Suprapubic skin (tissue), 4 donors: ENCODE measurements at regions not wholly inside any gene's neighbourhood (a gene's known extent, or its start where the extent isn't known, plus 50 kb on each side); places are given as distances from the start of the nearest gene placed in this dataset.

Experiments used
- DNase-seq, 2 donors: peaks; one replicate each; pipeline ENCODE4 v3.0.0-alpha.2; 2019; ENCODE audit warnings: low spot score in 2 of 2
- H3K27ac ChIP-seq: fragments of 200-600 bp; sonication (generic); one replicate; pipeline ENCODE4 v1.5.1; 2019
- H3K27me3 ChIP-seq: fragments of 200-600 bp; sonication (generic); one replicate; pipeline ENCODE4 v1.5.1; 2019
- H3K36me3 ChIP-seq: fragments of 200-600 bp; sonication (generic); one replicate; pipeline ENCODE4 v1.5.1; 2019
- H3K4me1 ChIP-seq: fragments of 200-600 bp; sonication (generic); one replicate; pipeline ENCODE4 v1.5.1; 2019
- H3K4me3 ChIP-seq: fragments of 200-600 bp; sonication (generic); one replicate; pipeline ENCODE4 v1.5.1; 2019; ENCODE audit warnings: mild to moderate bottlenecking
- H3K9me3 ChIP-seq: fragments of 200-600 bp; sonication (generic); one replicate; pipeline ENCODE4 v1.5.1; 2019
- CTCF ChIP-seq, 2 donors: fragments of 200-600 bp in 1 of 2; fragments of 450-650 bp in 1 of 2; sonication (generic) in 1 of 2; IDR thresholded peaks; one replicate each; pipeline ENCODE4 v1.5.1; 2016 to 2019; ENCODE audit warnings: antibody characterized with exemption in 2 of 2, mild to moderate bottlenecking in 1 of 2, moderate library complexity in 1 of 2
- EP300 ChIP-seq: sonication (generic); formaldehyde crosslinking; IDR thresholded peaks from one replicate; pipeline ENCODE4 v1.6.1; 2017; ENCODE audit warnings: antibody characterized with exemption
- POLR2A ChIP-seq, 2 donors: fragments of 450-650 bp; IDR thresholded peaks; one replicate each; pipeline ENCODE4 v1.6.1; 2017; ENCODE audit warnings: antibody characterized with exemption in 2 of 2, mild to moderate bottlenecking in 2 of 2, moderate library complexity in 2 of 2
- POLR2AphosphoS5 ChIP-seq, 3 donors: sonication (generic); formaldehyde crosslinking; IDR thresholded peaks; one replicate each; pipeline ENCODE4 v1.6.1; 2017; ENCODE audit warnings: antibody characterized with exemption in 3 of 3
- WGBS: methylation state at CpG from one replicate; pipeline ENCODE4 v1.1.5; 2018; 5-methylcytosine and 5-hydroxymethylcytosine counted together

DNA sequence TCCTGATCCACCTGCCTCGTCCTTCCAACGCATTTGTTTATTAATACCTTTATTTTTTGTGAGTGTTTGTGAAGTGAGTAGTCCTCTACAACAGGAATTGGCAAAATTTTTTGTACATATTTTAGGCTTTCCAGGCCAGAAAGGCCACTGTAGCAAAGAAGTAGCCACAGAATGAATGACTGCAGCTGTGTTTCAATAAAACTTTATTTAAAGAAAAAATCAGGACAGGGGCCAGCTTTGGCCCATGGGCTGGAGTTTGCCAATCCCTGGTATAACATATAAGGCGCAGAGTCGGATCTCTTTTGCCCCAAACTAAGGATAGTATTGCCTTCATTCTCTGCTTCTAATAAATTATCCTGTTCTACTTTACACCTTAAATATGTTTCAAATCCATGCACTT, 198.0 kb upstream of the COX10 start:
- TF ChIP-seq CTCF (IDR thresholded peaks at IDR 0.05) (no peak), POLR2AphosphoS5 (IDR thresholded peaks at IDR 0.05) (no peak), POLR2A (IDR thresholded peaks at IDR 0.05) (no peak), EP300 (no peak)
- Histone ChIP-seq H3K9me3 (no peaks in the 10 kb centered on the region), H3K4me1 (no peaks in the 10 kb centered on the region), H3K27ac (no peak overlapping the region), H3K36me3 (no peaks in the 10 kb centered on the region), H3K27me3 (no peaks in the 10 kb centered on the region), H3K4me3 (no peak overlapping the region)
- WGBS: over 99% methylated on average over 4 of the region's 4 CpGs
- no peak for DNase-seq

DNA sequence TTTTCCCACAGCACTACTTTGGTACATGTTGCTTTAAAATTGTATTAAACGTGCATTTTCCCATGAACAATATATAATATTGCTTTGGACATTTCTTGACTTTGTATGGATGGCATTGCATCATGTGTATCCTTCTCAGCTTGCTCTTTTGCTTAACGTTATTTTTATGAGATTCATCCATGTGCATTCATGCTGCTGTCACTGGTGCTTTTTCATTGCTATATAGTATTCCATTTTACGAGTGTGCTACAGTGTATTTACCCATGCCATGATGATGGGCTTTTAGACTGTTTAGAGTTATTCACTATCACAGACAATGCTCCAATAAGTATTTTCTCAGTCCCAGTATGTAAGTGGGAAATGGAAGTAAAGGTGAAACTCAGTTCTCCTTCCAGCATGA, 195.2 kb upstream of the COX10 start:
- Histone ChIP-seq H3K4me1 (no peaks in the 10 kb centered on the region), H3K4me3 (no peak overlapping the region), H3K27ac (no peak overlapping the region), H3K27me3 (no peaks in the 10 kb centered on the region), H3K36me3 (no peaks in the 10 kb centered on the region), H3K9me3 (no peaks in the 10 kb centered on the region)
- TF ChIP-seq POLR2A (IDR thresholded peaks at IDR 0.05): no peak
- no peak for TF ChIP-seq EP300
- no peak for TF ChIP-seq CTCF (IDR thresholded peaks at IDR 0.05)
- TF ChIP-seq POLR2AphosphoS5 (IDR thresholded peaks at IDR 0.05): no peak
- 90% methylated on average over 3 of the region's 3 CpGs for WGBS
- no peak for DNase-seq

DNA sequence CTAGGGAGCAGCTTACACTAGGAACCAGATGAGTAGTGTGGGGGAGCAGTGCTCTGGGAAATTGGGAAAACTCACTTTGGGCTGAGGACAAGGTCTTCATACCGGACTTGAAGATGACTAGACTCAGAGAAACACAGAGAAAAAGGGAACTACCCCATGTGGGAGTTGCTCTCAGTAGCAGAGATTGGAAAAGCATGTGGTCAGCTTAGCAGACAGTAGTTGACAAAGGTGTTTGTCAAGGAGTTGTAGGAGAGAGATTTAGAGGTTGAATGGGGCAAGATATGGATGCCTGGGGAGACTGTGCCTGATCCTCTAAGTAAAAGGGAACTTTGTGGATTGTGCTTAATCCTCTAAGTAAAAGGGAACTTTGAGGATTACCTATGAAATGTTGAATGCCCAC, 194.5 kb upstream of the COX10 start:
- H3K4me3 ChIP-seq: no peak overlapping the region
- no peaks in the 10 kb centered on the region for H3K36me3 ChIP-seq
- TF ChIP-seq EP300 (no peak), CTCF (IDR thresholded peaks at IDR 0.05) (no peak), POLR2A (IDR thresholded peaks at IDR 0.05) (no peak)
- H3K4me1 ChIP-seq: no peaks in the 10 kb centered on the region
- no peaks in the 10 kb centered on the region for H3K27me3 ChIP-seq
- DNase-seq: no peak
- no peaks in the 10 kb centered on the region for H3K9me3 ChIP-seq
- 86% methylated on average over 1 of the region's 1 CpG for WGBS
- H3K27ac ChIP-seq: no peak overlapping the region

DNA sequence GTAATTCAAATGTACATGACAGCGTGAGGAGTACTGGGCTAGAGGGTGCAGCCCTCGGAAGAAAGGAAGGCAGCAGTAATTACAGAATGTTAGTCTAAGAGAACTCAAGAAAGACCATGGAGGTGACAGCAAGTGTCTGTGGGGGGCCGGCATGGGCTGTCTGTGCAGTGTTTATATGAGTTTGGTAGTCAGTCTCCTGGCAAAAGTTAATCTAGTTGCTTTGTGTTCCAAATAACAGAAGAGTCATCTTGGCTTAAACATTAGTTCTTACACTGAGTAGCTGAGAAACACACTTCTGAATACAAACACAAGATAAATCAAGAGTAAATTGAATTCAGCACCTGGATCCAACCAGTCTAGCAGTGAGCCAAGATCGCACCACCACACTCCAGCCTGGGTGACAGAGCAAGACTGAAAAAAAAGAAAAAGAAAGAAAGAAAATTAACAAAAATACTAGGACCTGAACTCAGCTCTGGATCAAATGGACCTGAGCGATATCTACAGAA, 189.3 kb upstream of the COX10 start:
- Histone ChIP-seq H3K9me3 (no peaks in the 10 kb centered on the region), H3K27me3 (no peaks in the 10 kb centered on the region), H3K4me1 (no peaks in the 10 kb centered on the region), H3K4me3 (no peak overlapping the region), H3K27ac (no peak overlapping the region), H3K36me3 (no peaks in the 10 kb centered on the region)
- TF ChIP-seq POLR2AphosphoS5 (IDR thresholded peaks at IDR 0.05) (no peak), EP300 (no peak), CTCF (IDR thresholded peaks at IDR 0.05) (no peak), POLR2A (IDR thresholded peaks at IDR 0.05) (no peak)
- 97% methylated on average over 5 of the region's 5 CpGs for WGBS
- no peak for DNase-seq

DNA sequence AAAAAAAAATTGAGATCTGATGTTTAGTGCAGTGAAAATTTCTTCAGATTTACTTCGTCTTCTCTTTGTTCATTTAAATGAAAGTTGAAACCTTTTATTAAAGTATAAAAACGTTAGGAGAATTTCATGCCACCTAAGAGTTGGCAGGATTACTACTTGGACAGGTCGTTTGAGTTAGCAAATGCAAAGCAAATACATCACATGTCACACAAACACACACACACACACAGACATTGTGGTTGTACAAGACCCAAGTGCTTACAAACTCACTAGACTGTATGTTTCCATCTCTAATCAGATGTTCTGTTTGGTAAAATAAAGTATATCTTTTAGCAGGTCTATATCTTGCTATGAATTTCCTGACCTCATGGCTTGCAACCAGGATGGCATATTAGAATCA, 185.6 kb upstream of the COX10 start:
- no peak for TF ChIP-seq CTCF (IDR thresholded peaks at IDR 0.05)
- TF ChIP-seq POLR2A (IDR thresholded peaks at IDR 0.05): no peak
- TF ChIP-seq POLR2AphosphoS5 (IDR thresholded peaks at IDR 0.05): no peak
- no peak for TF ChIP-seq EP300
- no peak overlapping the region for H3K27ac ChIP-seq
- WGBS: 72% methylated on average over 3 of the region's 3 CpGs

More for the DNA sequence above, 185.6 kb upstream of the COX10 start:
- H3K36me3 ChIP-seq: no peaks in the 10 kb centered on the region
- H3K9me3 ChIP-seq: no peaks in the 10 kb centered on the region
- no peaks in the 10 kb centered on the region for H3K4me1 ChIP-seq
- no peaks in the 10 kb centered on the region for H3K27me3 ChIP-seq
- H3K4me3 ChIP-seq: no peak overlapping the region
- no peak for DNase-seq
